Stimulated activated CD4-positive, alpha-beta T cell treated with anti-CD3 and anti-CD28 coated beads, Interleukin-2, amount 100 ng/mL, for 24 hours (primary cell): ENCODE measurements at regions not wholly inside any gene's neighbourhood (a gene's known extent, or its start where the extent isn't known, plus 50 kb on each side); places are given as distances from the start of the nearest gene placed in this dataset.
"Not testable (repeated sequence)": the region's sequence is repeated elsewhere in the genome, so short reads cannot be mapped to it uniquely, and the experiment has no call there.

Source experiments
- DNase-seq, 2 donors: peaks; one replicate each; pipeline ENCODE4 v3.0.0-alpha.2; 2020

GRCh38 chr1:47688461-47689296, 250.8 kb downstream of the FOXD2 start:
- peak in 1 of 2 donors; percentile 12 for DNase-seq

GRCh38 chr1:47689894-47690293, 252.1 kb downstream of the FOXD2 start:
- DNase-seq: peak in 1 of 2 donors; percentile 8

GRCh38 chr1:47690341-47691250, 252.8 kb downstream of the FOXD2 start:
- DNase-seq: no peak

GRCh38 chr1:47691293-47691692, 253.4 kb downstream of the FOXD2 start:
- not testable (repeated sequence) for DNase-seq

- DNase-seq: peak in 1 of 2 donors; percentile 4
Measured at GRCh38 chr1:47692196-47692595, 254.4 kb downstream of the FOXD2 start.

- DNase-seq: peak in 1 of 2 donors; percentile 4
Measured at GRCh38 chr1:47693115-47693514, 255.3 kb downstream of the FOXD2 start.

GRCh38 chr1:47694011-47694890, 256.4 kb downstream of the FOXD2 start:
- DNase-seq: peak in 1 of 2 donors; percentile 9

GRCh38 chr1:47696404-47696736, 258.5 kb downstream of the FOXD2 start:
- no peak for DNase-seq

- no peak for DNase-seq
Measured at GRCh38 chr1:47696737-47697441, 259.0 kb downstream of the FOXD2 start.

GRCh38 chr1:47697616-47698335, 259.9 kb downstream of the FOXD2 start:
- DNase-seq: no peak

GRCh38 chr1:47699492-47700235, 261.8 kb downstream of the FOXD2 start:
- DNase-seq: no peak

- no peak for DNase-seq
Measured at GRCh38 chr1:47701283-47701682, 263.4 kb downstream of the FOXD2 start.

GRCh38 chr1:47701741-47702515, 264.1 kb downstream of the FOXD2 start:
- no peak for DNase-seq

- no peak for DNase-seq
Measured at GRCh38 chr1:47703156-47703825, 265.4 kb downstream of the FOXD2 start.

GRCh38 chr1:47703981-47704596, 266.2 kb downstream of the FOXD2 start:
- no peak for DNase-seq

- no peak for DNase-seq
Measured at GRCh38 chr1:47705517-47706130, 267.8 kb downstream of the FOXD2 start.

- DNase-seq: no peak
Measured at GRCh38 chr1:47707503-47707902, 269.7 kb downstream of the FOXD2 start.

- no peak for DNase-seq
Measured at GRCh38 chr1:47708019-47708535, 270.2 kb downstream of the FOXD2 start.
